Activated CD4-positive, CD25-positive, alpha-beta regulatory T cell treated with anti-CD3 and anti-CD28 coated beads, Interleukin-2, amount 50 U/mL, for 24 hours (primary cell): ENCODE measurements at regions not wholly inside any gene's neighbourhood (a gene's known extent, or its start where the extent isn't known, plus 50 kb on each side); places are given as distances from the start of the nearest gene placed in this dataset.
"Not testable (repeated sequence)": the region's sequence is repeated elsewhere in the genome, so short reads cannot be mapped to it uniquely, and the experiment has no call there.

Experiments used
- ATAC-seq, 2 donors: fragments of 150-1000 bp; cut with Tn5 transposase; one replicate each; pipeline ENCODE4 v1.10.0; 2021; ENCODE audit warnings: mild to moderate bottlenecking in 1 of 2, moderate library complexity in 1 of 2

GRCh38 chr3:193805448-193805847, 212.4 kb downstream of the OPA1 start:
- ATAC-seq = no peak

GRCh38 chr3:193808317-193808716, 215.3 kb downstream of the OPA1 start:
- no peak for ATAC-seq

- ATAC-seq = no peak
Measured at GRCh38 chr3:193809106-193809505, 216.1 kb downstream of the OPA1 start.

- no peak for ATAC-seq
Measured at GRCh38 chr3:193812078-193812725, 219.2 kb downstream of the OPA1 start.

GRCh38 chr3:193812791-193813500, 219.9 kb downstream of the OPA1 start:
- no peak for ATAC-seq

- no peak for ATAC-seq
Measured at GRCh38 chr3:193813501-193813830, 220.5 kb downstream of the OPA1 start.

GRCh38 chr3:193814166-193814892, 221.3 kb downstream of the OPA1 start:
- ATAC-seq = no peak

GRCh38 chr3:193815246-193816027, 222.4 kb downstream of the OPA1 start:
- no peak for ATAC-seq

- no peak for ATAC-seq
Measured at GRCh38 chr3:193816028-193816395, 223.0 kb downstream of the OPA1 start.

GRCh38 chr3:193816656-193817311, 223.8 kb downstream of the OPA1 start:
- no peak for ATAC-seq

- no peak for ATAC-seq
Measured at GRCh38 chr3:193819117-193820010, 226.4 kb downstream of the OPA1 start.

- ATAC-seq = no peak
Measured at GRCh38 chr3:193821151-193821668, 228.2 kb downstream of the OPA1 start.

- ATAC-seq = no peak
Measured at GRCh38 chr3:193822492-193823212, 229.6 kb downstream of the OPA1 start.

- not testable (repeated sequence) for ATAC-seq
Measured at GRCh38 chr3:193823213-193823605, 230.2 kb downstream of the OPA1 start.

- ATAC-seq = no peak
Measured at GRCh38 chr3:193824365-193824764, 231.4 kb downstream of the OPA1 start.

GRCh38 chr3:193825617-193826016, 232.6 kb downstream of the OPA1 start:
- no peak for ATAC-seq

- ATAC-seq = no peak
Measured at GRCh38 chr3:193826159-193826795, 233.3 kb downstream of the OPA1 start.

GRCh38 chr3:193827040-193827669, 234.1 kb downstream of the OPA1 start:
- ATAC-seq = no peak

- ATAC-seq = no peak
Measured at GRCh38 chr3:193827871-193828270, 234.9 kb downstream of the OPA1 start.

- ATAC-seq = no peak
Measured at GRCh38 chr3:193828477-193828876, 235.5 kb downstream of the OPA1 start.
